DND-41 (cell line): ENCODE measurements at regions not wholly inside any gene's neighbourhood (a gene's known extent, or its start where the extent isn't known, plus 50 kb on each side); places are given as distances from the start of the nearest gene placed in this dataset.

Experiments used
- CTCF ChIP-seq: IDR thresholded peaks from 2 replicates; pipeline ENCODE4 v1.5.1; 2012; ENCODE audit warnings: borderline replicate concordance, low read length, moderate library complexity, mild to moderate bottlenecking; ENCODE audit not compliant: poor library complexity, severe bottlenecking; ENCODE audit errors: extremely low read depth
- EZH2 ChIP-seq: IDR thresholded peaks from 3 replicates; pipeline ENCODE4 v1.6.1; 2012; ENCODE audit warnings: borderline replicate concordance, low read depth, mild to moderate bottlenecking, moderate library complexity, low read length, inconsistent platforms; ENCODE audit not compliant: severe bottlenecking

- no peak for TF ChIP-seq CTCF
- TF ChIP-seq EZH2: no peak
These were observed 202.5 kb downstream of the VRK1 start for GRCh38 chr14:96999654-97000155.
